Hepatocyte (in vitro differentiated cells): ENCODE measurements at regions not wholly inside any gene's neighbourhood (a gene's known extent, or its start where the extent isn't known, plus 50 kb on each side); places are given as distances from the start of the nearest gene placed in this dataset.
A peak's percentile ranks its signal among the peaks of the same experiment; 100 is the strongest.

ENCODE experiments used
- DNase-seq: peaks from one replicate; pipeline ENCODE4 v3.0.0-alpha.2; 2016; ENCODE audit warnings: low spot score
- H2AFZ ChIP-seq: fragments of 200-600 bp; sonication (generic); 2 replicates; pipeline ENCODE4 v1.6.0; 2016; ENCODE audit warnings: antibody characterized with exemption, mild to moderate bottlenecking
- H3K27ac ChIP-seq: fragments of 200-600 bp; sonication (generic); 2 replicates; pipeline ENCODE4 v1.5.1; 2016; ENCODE audit warnings: mild to moderate bottlenecking
- H3K27me3 ChIP-seq: fragments of 200-600 bp; sonication (generic); 2 replicates; pipeline ENCODE4 v1.6.1; 2016
- H3K36me3 ChIP-seq: fragments of 200-600 bp; sonication (generic); replicated peaks from 2 replicates; pipeline ENCODE4 v1.5.1; 2016; ENCODE audit warnings: low read depth; ENCODE audit not compliant: insufficient read depth
- H3K4me1 ChIP-seq: fragments of 200-600 bp; sonication (generic); 2 replicates; pipeline ENCODE4 v1.5.1; 2016; ENCODE audit warnings: mild to moderate bottlenecking, moderate library complexity; ENCODE audit not compliant: insufficient read depth
- H3K4me2 ChIP-seq: fragments of 200-600 bp; sonication (generic); 2 replicates; pipeline ENCODE4 v1.6.0; 2016
- H3K4me3 ChIP-seq: fragments of 200-600 bp; sonication (generic); 2 replicates; pipeline ENCODE4 v1.5.1; 2016; ENCODE audit warnings: mild to moderate bottlenecking
- H3K79me2 ChIP-seq: fragments of 200-600 bp; sonication (generic); 2 replicates; pipeline ENCODE4 v1.6.0; 2017; ENCODE audit warnings: mild to moderate bottlenecking
- H3K9me2 ChIP-seq: fragments of 200-600 bp; sonication (generic); replicated peaks from 2 replicates; pipeline ENCODE4 v1.6.0; 2017; ENCODE audit warnings: mild to moderate bottlenecking; ENCODE audit not compliant: insufficient read depth
- H3K9me3 ChIP-seq: fragments of 200-600 bp; sonication (generic); 2 replicates; pipeline ENCODE4 v1.5.1; 2016; ENCODE audit warnings: low read depth, mild to moderate bottlenecking
- H4K20me1 ChIP-seq: fragments of 200-600 bp; sonication (generic); 2 replicates; pipeline ENCODE4 v1.6.0; 2016; ENCODE audit warnings: mild to moderate bottlenecking; ENCODE audit not compliant: insufficient read depth, poor library complexity, severe bottlenecking
- CTCF ChIP-seq: fragments of 200-600 bp; sonication (generic); IDR thresholded peaks from 2 replicates; pipeline ENCODE4 v1.5.1; 2016; ENCODE audit warnings: antibody characterized with exemption, mild to moderate bottlenecking; ENCODE audit not compliant: poor library complexity
- EZH2 ChIP-seq: fragments of 200-600 bp; sonication (generic); IDR thresholded peaks from 2 replicates; pipeline ENCODE4 v1.6.1; 2016; ENCODE audit warnings: antibody characterized with exemption, mild to moderate bottlenecking, borderline replicate concordance
- EZH2phosphoT487 ChIP-seq: fragments of 200-600 bp; sonication (generic); IDR thresholded peaks from one replicate; pipeline ENCODE4 v1.6.1; 2018; ENCODE audit warnings: antibody characterized with exemption, mild to moderate bottlenecking, low read depth, moderate library complexity; ENCODE audit not compliant: unreplicated experiment, severe bottlenecking
- WGBS: methylation state at CpG from one replicate; pipeline ENCODE4 v1.1.6; 2016; ENCODE audit warnings: low lambda C conversion rate; ENCODE audit errors: missing lambda C conversion rate; 5-methylcytosine and 5-hydroxymethylcytosine counted together

- no peak overlapping the region for H2AFZ ChIP-seq
These were observed 200.0 kb downstream of the AASDHPPT start for GRCh38 chr11:106277484-106277883.

GRCh38 chr11:106278391-106278790 lies 200.9 kb downstream of the AASDHPPT start:
- no peaks in the 10 kb centered on the region for H3K9me2 ChIP-seq
- no peaks in the 10 kb centered on the region for H3K79me2 ChIP-seq
- H3K27me3 ChIP-seq: no peaks in the 10 kb centered on the region
- peaks cover 7% of the 10 kb centered on the region for H3K4me1 ChIP-seq
- DNase-seq: no peak
- H3K4me3 ChIP-seq: no peak overlapping the region
- no peak overlapping the region for H3K27ac ChIP-seq
- TF ChIP-seq EZH2phosphoT487 (no peak), EZH2 (no peak), CTCF (no peak)
- no peak overlapping the region for H2AFZ ChIP-seq
- H3K4me2 ChIP-seq: no peak overlapping the region
- H4K20me1 ChIP-seq: no peaks in the 10 kb centered on the region
- no peaks in the 10 kb centered on the region for H3K9me3 ChIP-seq
- H3K36me3 ChIP-seq: no peaks in the 10 kb centered on the region

More at GRCh38 chr11:106277484-106277883, 200.0 kb downstream of the AASDHPPT start:
- Histone ChIP-seq H3K36me3 (no peaks in the 10 kb centered on the region), H3K4me2 (no peak overlapping the region), H3K79me2 (no peaks in the 10 kb centered on the region), H3K4me3 (no peak overlapping the region), H3K27me3 (no peaks in the 10 kb centered on the region), H3K9me2 (no peaks in the 10 kb centered on the region), H3K4me1 (peaks cover 7% of the 10 kb centered on the region), H3K9me3 (no peaks in the 10 kb centered on the region), H3K27ac (no peak overlapping the region), H4K20me1 (no peaks in the 10 kb centered on the region)
- DNase-seq: no peak
- no peak for TF ChIP-seq CTCF
- TF ChIP-seq EZH2: no peak
- TF ChIP-seq EZH2phosphoT487: no peak

GRCh38 chr11:106280036-106280435 lies 202.6 kb downstream of the AASDHPPT start:
- Histone ChIP-seq H3K36me3 (no peaks in the 10 kb centered on the region), H4K20me1 (no peaks in the 10 kb centered on the region), H3K4me2 (peak overlapping the region; percentile 2), H3K27me3 (no peaks in the 10 kb centered on the region), H3K27ac (peak overlapping the region; percentile 17), H3K79me2 (no peaks in the 10 kb centered on the region), H3K9me3 (no peaks in the 10 kb centered on the region), H2AFZ (no peak overlapping the region), H3K9me2 (no peaks in the 10 kb centered on the region), H3K4me3 (no peak overlapping the region), H3K4me1 (peaks cover 7% of the 10 kb centered on the region)
- WGBS: 41% methylated on average over 1 of the region's 1 CpG
- TF ChIP-seq EZH2phosphoT487: no peak
- TF ChIP-seq CTCF: no peak
- no peak for TF ChIP-seq EZH2
- DNase-seq: no peak
